ENCODE measurements at regions not wholly inside any gene's neighbourhood (a gene's known extent, or its start where the extent isn't known, plus 50 kb on each side); places are given as distances from the start of the nearest gene placed in this dataset.

DNA sequence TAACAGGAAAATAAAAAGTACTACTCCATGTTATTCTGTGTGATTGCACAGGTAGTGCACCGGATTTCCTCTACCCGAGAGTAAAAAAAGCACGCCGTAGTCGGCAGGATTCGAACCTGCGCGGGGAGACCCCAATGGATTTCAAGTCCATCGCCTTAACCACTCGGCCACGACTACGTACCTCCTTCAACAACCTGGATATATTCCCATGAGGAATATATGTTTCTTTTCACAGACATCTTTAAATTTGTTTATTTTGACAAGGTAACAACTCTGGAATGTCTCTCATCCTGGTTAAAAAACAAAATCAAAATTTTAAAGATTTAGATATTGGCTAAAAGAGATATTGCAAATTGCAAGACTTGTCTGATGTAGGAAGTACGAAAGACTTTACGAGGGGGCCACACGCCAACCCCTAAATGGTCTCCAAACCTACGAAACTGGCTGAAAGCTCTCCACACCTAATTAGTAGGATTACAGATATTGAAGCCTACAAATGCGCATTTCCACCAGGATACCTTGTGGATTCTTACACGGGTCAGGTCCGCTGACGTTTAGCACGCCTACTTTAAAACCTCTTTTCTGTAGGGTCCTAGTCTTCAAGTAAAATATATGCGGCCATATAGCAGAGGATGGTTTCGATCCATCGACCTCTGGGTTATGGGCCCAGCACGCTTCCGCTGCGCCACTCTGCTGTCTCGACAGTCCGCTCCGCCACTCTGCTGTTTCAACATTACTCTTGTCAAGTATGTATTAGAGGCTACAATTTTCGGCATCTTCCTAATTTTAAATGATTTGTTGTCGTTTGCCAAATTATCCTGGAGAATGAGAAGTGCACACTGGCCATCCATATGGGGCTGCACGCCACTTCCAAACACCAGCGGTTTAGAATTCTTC, 52.2 kb upstream of the BTN3A2 start:
- peak overlapping the region; percentile 84 for H3K27ac Mint-ChIP-seq (ENCODE audit: unreplicated experiment)
- H3K4me3 Mint-ChIP-seq (ENCODE audit: unreplicated experiment): peak overlapping the region; percentile 72
- no peak for DNase-seq (ENCODE audit: low spot score)
- H3K4me1 Mint-ChIP-seq (ENCODE audit: low read depth): peaks cover 33% of the 10 kb centered on the region
- no peaks in the 10 kb centered on the region for H3K36me3 Mint-ChIP-seq (ENCODE audit: low read depth)
- H3K27me3 Mint-ChIP-seq (ENCODE audit: low read depth): no peaks in the 10 kb centered on the region
- TF ChIP-seq, protein P1, sequence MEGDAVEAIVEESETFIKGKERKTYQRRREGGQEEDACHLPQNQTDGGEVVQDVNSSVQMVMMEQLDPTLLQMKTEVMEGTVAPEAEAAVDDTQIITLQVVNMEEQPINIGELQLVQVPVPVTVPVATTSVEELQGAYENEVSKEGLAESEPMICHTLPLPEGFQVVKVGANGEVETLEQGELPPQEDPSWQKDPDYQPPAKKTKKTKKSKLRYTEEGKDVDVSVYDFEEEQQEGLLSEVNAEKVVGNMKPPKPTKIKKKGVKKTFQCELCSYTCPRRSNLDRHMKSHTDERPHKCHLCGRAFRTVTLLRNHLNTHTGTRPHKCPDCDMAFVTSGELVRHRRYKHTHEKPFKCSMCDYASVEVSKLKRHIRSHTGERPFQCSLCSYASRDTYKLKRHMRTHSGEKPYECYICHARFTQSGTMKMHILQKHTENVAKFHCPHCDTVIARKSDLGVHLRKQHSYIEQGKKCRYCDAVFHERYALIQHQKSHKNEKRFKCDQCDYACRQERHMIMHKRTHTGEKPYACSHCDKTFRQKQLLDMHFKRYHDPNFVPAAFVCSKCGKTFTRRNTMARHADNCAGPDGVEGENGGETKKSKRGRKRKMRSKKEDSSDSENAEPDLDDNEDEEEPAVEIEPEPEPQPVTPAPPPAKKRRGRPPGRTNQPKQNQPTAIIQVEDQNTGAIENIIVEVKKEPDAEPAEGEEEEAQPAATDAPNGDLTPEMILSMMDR (IDR thresholded peaks at IDR 0.05): no peak
- no peaks in the 10 kb centered on the region for H3K9me3 Mint-ChIP-seq (ENCODE audit: low read depth)
